Retina (tissue), 1 donor: ENCODE measurements at regions not wholly inside any gene's neighbourhood (a gene's known extent, or its start where the extent isn't known, plus 50 kb on each side); places are given as distances from the start of the nearest gene placed in this dataset.

ENCODE experiments used
- DNase-seq: peaks from one replicate; pipeline ENCODE4 v3.0.0-alpha.2; 2016

DNA sequence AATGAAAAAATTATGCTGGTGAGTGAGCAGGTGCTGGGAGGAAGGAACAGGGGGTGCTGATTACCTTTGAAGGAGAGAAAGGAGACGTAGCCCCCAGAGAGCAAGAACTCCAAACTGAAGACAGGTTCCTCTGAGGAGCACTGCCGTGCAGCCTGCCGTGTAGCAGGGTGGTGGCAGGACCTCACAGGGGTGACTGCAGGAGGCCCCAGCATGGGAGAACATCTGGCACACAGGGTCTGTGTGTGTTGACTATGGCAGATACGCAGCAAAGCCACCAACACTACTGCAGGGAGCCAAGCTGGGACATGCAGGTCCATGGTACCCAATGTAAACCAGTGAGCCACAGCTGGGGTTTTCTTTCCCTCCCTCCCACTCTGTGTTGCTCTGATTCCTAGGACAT is 192.1 kb upstream of the PDE1C start:
- DNase-seq: no peak

DNA sequence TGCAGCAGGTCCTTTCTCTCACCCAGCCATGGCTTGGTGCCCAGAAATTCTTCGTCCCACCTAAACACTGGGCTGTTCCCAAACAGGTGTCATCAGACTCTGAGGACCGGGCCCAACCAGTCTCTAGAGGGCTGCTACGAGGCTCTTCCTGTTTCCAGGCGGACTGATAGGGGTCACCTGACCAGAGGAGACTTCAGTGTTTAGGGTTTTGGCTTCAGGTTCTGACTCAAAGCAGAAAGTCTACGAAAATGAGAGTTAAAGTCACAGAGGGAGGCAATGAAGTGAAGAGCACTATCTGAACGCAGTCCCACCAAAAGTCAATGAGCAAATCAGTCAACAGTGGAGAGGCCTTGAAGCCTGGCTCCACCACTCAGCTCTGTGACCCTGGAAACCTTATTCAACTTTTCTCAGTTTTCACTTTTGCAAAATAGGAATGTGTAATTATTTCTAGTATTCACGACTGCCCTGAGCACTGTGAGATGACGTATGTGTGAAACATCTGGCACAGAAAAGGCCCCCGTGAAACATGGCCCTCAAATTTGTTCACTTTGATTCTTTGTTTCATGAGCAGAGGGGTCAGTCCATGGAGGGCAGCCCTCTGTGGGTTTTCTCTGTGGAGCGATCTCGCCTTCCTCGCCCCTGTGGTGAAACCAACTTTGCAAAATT is 189.9 kb upstream of the PDE1C start:
- no peak for DNase-seq

DNA sequence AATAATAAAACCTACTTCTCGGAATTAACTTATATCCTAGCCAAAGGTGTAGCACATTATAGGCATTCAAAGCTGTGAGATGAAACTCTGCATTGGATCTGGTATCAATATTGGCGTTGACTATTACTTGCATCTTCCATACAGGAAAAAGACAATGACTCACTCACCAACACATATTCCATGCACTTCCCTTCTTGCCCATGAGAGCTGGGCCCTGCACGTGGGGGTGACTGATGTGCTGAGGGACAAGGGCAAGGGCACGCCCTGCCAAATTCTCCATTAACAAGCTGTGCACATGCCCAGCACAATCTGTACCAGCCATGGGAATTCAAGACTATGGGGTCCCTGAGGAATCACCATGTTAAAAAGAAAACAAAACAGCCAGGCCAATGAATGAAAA is 188.1 kb upstream of the PDE1C start:
- no peak for DNase-seq

DNA sequence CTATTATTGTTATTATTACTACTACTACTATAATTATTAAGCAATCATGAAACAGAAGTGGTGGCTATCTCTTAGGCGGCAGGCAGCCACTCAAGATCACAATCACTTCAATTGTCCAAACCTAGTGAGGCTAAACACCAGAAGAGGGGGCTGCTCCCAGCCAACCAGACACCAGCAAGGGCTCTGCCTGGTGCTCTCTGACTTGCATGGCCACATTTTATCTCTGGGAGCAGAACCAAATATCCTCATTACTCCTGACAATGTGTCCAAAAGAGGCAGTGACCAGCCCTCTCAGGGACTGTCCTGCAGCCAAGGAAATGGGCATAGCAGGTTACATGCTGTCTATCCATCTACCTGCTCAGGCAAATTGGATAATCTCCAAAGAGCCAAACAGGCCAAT is 187.4 kb upstream of the PDE1C start:
- DNase-seq: peak; percentile 42

DNA sequence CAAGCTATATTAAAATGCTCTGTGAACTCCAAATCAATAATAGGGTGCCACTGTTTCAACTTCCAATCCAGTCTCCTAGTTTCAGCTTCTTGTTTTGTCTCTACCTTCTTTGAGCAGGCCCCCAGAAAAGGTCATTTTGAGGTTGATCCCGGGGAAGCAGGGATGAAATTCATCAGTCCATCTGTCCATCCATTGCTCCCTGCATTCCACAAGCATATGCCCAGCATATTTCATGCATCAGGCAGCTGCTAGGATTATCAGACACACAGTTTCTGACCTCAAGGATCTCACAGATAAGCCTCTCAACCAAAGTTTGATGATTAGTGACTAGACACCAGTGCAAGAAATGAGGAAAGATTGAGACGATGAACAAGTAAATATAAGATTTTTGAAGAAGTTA is 186.6 kb upstream of the PDE1C start:
- DNase-seq: no peak

DNA sequence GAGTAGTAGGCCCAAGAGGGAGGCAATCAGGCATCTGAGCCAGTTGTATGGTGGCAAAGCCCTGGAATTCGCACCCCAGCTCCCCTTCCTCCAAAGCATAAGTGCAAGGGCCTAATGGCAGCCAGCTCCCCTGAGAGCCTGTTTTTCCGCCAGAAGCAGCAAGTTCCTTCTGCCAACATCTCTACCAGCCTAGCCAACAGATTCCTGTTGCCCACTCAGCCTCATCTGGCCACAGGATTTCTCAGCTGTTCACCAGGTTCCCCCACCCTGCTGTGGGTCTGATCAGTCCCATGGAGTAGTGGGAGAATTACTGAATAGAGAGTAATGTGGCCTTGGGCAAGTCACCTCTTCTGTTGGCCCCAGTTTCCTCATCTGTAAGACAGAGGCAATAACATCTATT is 186.2 kb upstream of the PDE1C start:
- DNase-seq: no peak

DNA sequence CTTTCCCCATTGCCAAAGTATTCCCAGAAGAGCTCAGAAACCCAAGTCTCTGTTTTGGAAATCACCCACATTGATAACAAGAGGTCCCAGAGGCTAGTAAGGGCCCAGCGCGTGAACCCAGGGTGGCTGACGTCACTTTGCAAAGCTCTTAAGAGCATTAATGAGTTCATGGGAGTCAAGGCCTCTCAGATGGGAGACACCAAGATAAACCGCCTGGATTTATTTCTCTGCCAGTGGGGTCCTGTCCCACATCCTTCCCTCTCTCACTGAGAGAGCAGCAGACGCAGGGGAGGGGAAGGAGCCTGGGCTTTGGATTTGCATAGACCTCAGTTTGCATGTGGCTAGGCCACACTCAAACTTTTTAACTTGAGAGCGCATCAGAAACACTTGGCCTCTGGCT is 184.8 kb upstream of the PDE1C start:
- no peak for DNase-seq

DNA sequence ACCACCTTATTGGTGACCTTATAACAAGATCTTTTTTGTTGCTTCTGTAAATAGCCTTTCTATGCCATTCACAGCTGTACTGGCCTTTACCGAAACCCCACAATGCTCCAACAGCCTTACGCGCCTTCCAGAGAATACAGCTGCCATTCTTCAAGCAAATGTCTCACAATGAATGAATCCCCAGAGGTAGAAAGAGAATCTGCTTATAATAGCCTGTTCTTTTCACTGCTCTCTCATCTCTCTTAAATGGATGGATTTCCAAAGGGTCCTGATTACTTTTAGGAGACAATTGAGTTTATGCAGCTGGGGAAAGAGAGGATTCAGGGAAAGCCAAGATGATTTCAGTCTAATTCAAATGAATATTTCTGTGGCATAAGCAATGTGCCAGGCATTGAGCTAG is 183.1 kb upstream of the PDE1C start:
- no peak for DNase-seq

DNA sequence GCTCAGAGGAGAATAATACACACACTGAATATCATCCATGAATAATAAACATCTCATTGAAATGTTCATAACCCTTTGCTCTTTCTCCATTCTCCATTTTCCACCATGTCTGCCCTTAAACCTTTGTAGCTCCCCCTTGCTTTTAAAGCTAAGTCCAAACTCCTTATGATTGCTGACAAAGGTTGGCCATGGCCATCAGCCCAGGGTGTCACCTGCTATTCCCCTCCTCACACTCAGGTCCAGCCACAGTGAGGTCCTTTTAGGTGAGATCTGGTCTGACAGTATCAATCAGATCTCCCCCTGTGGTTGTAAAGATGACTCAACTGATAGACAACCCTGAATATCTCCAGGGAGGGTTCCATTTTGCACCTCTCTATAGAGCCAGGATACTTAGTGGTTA is 181.5 kb upstream of the PDE1C start:
- no peak for DNase-seq

DNA sequence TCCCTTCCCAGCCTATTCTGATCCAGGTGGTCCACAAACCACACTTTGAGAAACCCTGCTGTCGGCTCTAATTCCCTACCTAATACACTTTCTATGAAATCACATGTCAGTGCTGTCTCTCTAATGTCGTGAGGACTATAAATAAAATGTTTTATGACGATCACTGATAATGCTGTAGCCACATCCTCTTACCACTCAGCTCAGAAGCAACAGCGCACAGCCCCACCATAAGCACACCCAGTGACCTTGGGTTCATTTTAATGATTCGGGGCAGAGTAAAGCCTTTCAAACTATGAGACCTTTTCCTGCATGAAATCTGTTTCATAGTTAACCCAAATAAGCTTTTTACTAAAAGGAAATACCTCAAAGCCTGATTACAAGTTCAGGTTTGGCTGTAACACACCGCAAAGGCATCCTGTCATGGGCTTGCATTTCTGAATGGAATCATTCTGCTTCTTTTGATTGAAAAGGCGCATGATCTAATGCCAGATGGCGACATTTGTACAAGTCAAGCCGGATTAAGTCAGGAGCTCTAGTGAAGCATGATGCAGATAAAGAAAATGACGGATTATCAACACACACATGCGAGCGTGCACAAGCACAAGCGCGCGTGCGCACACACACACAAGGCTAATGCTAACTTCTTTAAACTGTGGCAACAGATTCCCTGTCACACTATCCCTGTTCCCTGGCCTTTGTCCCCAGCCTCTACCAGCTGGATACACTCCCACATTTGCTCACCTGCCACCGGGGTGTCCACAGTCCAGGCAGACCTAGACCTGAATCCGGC is 180.5 kb upstream of the PDE1C start:
- DNase-seq: peak; percentile 93

DNA sequence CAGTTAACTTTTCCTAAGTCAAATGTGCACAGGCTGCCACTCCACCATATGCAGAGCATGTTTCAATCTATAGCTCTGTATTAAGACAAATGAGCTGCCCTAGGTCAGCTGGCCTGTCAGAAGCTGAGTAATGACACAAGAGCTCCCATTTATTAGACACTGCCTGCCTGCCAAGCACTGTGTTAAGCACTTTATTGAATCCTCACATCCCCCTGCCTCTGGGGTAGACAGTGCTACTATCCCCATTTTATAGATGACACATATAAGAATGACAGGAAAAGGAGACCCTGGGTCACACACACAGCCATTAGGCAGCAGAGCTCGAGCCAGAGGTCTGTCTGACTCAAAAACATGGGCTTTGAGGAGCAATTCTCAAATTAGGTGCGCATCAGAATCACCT is 179.8 kb upstream of the PDE1C start:
- DNase-seq: no peak

DNA sequence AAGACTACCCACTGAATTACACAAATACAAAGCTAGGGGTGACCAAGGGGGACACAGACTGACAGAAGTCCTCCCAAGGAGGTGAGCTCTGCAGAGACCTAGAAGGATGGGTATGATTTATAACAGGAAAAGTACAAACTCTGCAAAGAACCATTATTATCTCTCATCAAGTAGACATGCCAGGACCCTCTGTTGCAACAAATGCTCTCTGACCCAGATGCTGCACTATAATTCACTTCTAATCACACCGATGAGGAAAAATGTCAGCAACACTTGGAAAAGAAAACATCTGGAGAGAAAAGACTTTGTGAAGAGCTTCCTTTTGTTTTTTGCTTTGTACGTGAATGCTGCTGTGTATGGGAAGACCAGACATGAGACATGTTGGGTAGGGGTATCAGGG is 178.3 kb upstream of the PDE1C start:
- DNase-seq: no peak

DNA sequence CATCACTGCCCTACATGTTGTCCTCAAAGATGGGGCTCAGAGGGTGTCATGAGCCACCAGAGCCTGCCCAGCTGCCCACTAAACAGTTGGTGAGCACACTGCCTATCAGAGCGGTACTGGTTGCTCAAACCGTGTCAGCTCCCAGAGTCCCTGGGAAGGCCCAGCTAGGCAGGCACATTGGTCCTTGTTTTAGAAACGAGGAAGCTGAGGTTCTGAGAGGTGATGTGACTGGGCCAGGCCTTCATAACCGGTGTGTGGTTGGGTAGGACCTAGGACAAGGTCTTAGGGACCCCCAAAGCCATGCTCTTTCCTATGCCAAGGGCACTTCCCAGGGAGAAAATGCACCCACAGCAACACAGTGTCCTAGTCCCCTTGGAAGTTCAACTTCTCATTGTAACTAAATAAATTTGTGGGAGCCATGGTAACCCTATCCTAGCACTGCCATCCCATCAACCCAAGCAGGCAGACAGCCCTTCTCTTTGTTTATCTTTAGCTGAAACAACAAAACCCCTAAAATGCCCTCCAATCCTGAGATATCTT is 174.7 kb upstream of the PDE1C start:
- DNase-seq: no peak

DNA sequence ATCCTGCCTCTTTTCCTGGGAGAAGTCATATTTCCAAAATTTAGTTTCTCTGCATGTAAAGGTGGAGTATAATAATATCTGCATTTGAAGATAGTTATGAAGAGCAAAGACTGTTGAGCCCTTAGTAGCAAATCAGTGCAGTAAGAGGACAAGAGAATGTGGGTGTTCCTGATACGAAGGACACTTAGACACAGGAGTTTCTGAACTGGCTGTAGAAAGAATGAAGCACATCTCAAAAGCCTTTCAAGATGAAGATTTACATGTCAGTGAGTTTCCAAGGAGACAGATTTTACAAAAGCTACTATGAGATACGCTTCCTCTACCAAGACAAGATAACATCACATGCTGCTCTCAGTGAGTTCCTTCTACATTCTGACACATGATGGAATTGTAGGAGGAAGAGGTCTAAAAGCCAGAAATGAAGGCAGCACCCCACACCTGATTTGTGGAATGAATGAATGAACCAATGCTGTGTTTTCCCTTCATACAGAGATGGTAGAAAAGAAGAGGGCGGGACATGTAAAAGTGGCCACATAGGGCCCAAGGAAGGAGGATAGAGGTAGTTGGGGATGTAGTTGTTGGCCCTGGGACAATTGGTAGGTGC is 173.6 kb upstream of the PDE1C start:
- DNase-seq: no peak

DNA sequence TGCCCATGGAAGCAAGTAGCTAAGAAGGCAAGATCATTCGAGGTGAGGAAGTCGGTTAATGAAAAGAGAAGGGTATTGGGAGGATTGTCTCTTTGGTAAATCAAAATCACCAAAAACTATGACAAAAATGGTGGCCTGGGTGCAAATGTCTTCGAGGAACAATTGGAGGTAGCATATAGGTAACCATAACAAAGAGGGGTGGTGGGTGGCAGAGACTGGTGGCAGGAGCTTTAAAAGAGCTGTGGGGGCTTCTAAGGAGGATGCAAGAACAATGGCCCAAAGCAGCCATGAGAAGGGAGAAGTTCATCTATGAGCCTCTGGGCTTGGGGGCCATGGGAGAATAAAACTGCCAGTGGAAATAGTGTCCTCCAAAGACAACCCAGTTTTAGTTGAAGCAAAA is 172.2 kb upstream of the PDE1C start:
- no peak for DNase-seq

DNA sequence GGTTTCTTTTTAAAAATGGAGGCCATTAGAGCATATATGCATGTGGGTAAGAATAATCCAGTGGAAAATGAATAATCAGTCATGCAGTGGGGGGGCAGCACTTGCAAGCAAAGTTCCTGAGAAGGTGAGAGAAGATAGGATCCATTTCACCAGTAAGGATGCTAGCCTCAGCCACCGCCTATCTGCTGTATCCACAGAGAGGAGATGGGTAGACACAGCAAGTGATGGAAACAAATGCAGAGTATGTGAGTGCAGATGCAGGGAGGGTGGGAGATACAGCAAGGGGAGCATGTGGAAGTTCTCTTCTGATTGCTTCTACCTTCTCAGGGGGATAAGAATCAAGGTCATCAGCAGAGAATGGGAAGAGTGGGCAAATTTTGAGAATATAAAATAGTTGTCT is 171.4 kb upstream of the PDE1C start:
- DNase-seq: no peak

DNA sequence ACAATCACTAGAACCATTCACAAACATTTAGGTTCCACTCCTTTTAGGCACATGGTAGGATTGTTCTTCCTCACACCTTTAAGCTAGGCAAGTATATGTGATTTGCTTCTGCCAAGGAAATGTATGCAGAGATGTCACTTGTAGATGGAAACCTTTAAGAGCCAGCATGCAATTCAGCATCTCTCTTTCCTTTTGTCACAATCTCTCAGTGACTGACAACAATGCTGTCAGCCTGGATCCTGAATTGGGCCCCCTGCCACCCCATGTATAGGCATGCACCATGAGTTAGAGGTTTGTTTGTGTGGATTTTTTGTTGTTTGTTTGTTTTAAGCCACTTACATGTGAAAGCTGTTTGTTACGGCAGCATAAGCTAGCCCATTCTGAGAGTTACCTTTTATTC is 169.6 kb upstream of the PDE1C start:
- DNase-seq: no peak

DNA sequence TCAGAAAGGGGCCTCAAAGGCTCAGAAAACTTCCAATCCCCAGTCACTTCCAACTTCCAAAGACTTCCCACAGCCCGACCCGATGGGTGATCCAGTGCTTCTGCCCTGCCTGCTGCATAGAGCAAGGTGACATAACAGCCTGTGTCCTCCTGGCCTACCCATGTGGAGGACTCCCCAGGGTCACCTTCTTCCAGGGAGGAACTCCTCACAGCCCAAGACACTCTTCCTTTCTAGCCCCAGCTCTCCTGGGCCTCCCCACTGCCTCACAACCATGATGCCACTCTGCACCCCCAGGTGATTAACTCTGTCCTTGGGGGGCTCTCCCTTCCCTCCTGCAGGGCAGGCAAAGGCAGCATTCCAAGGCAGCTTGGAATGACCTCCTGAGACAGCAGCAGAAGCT is 158.4 kb upstream of the PDE1C start:
- DNase-seq: no peak

DNA sequence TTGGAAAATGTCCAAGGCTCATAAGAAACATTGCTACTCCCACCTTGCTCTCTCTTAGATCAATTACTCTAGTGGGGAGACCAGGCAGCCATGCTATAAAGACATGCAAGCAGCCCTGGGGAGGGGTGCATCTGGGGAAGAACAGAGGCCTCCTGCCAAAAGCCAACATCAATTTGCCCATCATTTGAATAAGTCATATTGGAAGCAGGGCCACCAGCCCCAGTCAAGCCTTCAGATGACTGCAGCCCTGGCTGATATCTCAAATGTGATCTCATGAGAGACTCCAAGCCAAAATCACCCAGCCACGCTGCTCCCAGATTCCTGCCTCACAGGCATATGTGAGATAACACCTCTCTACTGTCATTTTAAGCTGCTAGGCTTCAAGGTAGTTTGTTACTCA is 157.5 kb upstream of the PDE1C start:
- no peak for DNase-seq

DNA sequence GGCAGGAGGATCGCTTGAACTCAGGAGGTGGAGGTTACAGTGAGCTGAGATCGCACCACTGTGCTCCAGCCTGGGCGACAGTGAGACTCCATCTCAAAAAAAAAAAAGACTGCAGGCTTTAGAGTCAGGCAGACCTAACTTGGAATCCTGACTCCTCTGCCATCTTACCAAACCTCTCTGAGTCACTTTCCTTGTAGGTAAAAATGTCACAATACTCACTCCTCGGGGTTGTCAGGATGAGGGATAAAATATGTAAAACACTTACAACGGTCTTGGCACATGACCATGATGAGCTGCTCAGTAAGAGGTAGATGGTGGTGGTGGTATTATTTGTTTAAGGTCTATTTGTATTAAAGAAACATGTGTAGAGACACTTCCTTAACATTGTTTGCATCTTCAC is 154.1 kb upstream of the PDE1C start:
- no peak for DNase-seq

DNA sequence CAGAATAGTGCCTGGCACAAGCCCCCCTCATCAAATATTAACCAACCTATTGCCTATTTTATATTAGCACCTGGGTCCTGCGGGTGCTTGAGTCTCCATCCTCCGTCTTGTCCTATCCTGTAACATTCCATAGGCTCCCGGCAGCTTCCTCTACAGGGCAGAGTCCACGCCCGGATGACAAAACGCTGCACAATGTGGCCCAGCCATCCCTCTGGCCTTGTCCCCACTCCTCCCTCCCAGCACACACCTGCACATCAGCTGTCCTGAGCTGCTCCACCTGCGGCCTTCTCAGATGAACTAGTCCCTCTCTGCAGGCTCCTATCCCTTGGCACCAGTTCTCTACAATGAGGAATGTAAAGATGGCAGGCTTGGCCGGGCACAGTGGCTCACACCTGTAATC is 153.5 kb upstream of the PDE1C start:
- DNase-seq: no peak

DNA sequence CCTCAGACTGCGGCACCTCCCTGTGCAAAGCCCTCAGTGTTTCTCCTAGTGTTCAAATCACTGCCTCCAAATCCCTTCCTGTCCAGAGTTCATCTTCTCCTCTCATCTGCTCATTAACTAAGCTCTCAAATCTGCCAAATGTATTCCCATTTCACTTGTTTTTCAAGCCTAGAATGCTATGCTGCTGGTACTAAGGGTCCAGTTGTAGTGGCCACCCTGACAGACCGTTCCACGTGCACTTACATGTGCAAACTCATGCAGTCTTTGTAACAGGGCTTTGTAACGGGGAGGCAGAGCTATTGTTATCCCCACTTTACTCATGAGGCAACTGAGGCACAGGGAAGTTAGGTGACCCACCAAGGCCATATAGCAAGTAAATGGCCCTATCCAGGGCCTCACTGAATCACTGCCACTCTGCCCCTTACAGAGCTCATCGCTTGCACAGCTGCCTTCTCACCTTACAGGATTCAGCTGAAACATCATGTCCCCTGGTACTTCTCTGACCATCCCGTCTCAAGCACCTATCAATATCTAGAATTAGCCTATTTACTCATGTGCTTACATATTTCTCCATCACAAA is 153.0 kb upstream of the PDE1C start:
- no peak for DNase-seq

DNA sequence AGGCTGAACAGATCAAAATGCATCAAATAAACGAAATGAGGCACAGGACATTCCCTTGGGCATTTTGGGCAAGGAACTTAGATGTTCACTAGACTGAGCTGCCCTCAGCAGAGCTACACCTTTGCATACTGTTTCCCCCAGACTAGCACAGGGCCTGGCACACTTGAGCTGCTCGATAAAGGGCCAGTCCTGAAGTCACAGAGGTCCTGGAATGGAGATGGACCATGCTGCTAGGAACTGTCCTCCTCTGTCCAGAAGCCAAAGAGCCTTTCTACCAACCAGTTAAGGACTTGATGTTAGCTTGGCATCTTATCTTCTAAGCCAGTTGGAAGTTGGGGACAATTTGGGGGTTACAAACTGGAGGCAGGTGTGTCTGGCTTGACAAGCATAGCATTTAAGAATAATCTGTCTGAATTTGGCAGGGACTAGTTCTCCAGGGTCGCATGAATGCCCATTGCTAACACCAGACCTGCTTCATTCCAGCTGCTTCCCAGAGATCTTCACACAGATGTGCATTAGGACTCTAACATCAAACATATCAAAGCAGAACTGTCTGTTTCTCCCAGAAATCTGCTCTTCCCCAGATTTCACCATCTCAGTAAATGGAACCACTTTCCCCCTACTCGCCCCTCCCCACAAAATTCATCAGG is 152.2 kb upstream of the PDE1C start:
- DNase-seq: no peak
